BE2C (cell line): ENCODE measurements at regions not wholly inside any gene's neighbourhood (a gene's known extent, or its start where the extent isn't known, plus 50 kb on each side); places are given as distances from the start of the nearest gene placed in this dataset.

Source experiments
- DNase-seq: peaks from one replicate; pipeline ENCODE4 v3.0.0-alpha.2; 2020
- H3K27me3 ChIP-seq: fragments of 250-450 bp; sonication (Bioruptor Pico); 2 replicates; pipeline ENCODE4 v1.5.1; 2020; ENCODE audit warnings: mild to moderate bottlenecking
- H3K36me3 ChIP-seq: fragments of 250-450 bp; sonication (Bioruptor Pico); 2 replicates; pipeline ENCODE4 v1.5.1; 2020; ENCODE audit warnings: mild to moderate bottlenecking
- H3K4me1 ChIP-seq: fragments of 250-450 bp; sonication (Bioruptor Pico); 2 replicates; pipeline ENCODE4 v1.5.1; 2020
- H3K4me3 ChIP-seq: 2 replicates; pipeline ENCODE4 v1.5.1; 2011; ENCODE audit warnings: low read depth, low read length
- H3K9me3 ChIP-seq: fragments of 250-450 bp; sonication (Bioruptor Pico); 2 replicates; pipeline ENCODE4 v1.5.1; 2020
- CTCF ChIP-seq: IDR thresholded peaks from 2 replicates; pipeline ENCODE4 v1.5.1; 2012; ENCODE audit warnings: mild to moderate bottlenecking, low read depth, low read length

DNA sequence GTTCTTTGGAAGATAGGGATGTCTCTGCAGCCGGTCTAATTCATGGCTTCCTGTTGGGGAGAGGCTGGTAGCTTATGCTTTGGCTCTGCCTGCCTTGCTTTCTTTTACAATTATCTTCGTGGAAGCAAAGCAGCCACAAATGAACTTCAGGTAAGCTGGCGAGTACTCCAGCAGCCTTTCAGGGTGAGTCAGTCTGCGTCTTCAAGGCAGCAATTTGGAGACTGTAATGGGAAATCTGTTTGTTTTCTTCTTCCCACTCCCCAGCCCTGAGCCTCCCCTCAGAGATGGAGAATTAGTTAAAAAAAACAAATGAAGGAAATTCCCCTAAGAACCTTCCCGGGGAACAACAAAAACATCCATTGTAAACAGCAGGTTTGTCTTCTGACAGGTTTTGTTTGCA is 100.1 kb downstream of the PSAT1 start:
- Histone ChIP-seq H3K4me1 (peaks cover 13% of the 10 kb centered on the region), H3K4me3 (no peak overlapping the region), H3K36me3 (no peaks in the 10 kb centered on the region), H3K9me3 (peaks cover 2% of the 10 kb centered on the region; the same call in 1 of the 2 replicates), H3K27me3 (no peaks in the 10 kb centered on the region)
- no peak for TF ChIP-seq CTCF
- DNase-seq: no peak

DNA sequence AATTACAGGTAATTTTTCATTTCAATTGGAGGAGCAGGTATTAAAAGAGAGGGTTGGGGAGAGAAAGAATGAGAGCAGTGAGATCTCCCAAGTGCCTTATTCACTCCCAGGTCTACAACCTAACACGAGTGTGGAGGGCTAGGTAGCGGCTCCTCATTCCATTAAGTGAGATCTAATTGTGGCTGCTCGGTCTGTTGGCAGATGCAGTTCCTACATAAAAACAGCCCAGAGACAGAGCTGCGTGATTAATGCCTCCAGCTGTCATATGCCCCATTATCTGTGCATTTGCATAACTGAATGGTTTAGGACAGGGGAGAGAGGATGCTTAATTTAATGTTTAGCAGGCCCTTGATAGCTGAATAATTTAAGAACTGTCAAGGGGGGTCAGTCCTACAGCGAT is 100.5 kb downstream of the PSAT1 start:
- peaks cover 2% of the 10 kb centered on the region; the same call in 1 of the 2 replicates for H3K9me3 ChIP-seq

DNA sequence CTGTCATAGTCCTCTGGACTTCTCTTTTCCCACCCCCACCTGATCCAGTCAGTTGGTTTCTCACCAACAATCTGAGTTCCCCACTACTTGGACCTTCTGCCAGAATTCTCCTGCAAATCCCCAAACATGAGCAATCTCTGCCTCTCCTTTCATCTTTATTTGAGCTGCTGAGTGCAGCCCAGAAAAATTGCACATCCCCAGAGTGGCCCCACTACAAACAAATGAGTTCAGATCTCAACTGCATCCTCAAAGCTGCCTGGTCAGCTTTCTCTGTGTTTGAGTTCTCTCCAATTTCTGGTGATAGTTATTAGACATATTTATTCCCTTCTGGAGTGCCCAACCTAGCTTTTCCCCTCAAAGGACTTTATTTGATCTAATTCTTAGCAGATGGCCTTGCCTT is 102.2 kb downstream of the PSAT1 start:
- H3K36me3 ChIP-seq: no peaks in the 10 kb centered on the region
- no peaks in the 10 kb centered on the region for H3K27me3 ChIP-seq
- no peak for DNase-seq

More for the DNA sequence above, 100.5 kb downstream of the PSAT1 start:
- no peaks in the 10 kb centered on the region for H3K36me3 ChIP-seq
- H3K4me3 ChIP-seq: no peak overlapping the region
- no peaks in the 10 kb centered on the region for H3K27me3 ChIP-seq
- TF ChIP-seq CTCF: no peak
- DNase-seq: no peak
- peaks cover 13% of the 10 kb centered on the region for H3K4me1 ChIP-seq

GRCh38 chr9:78400496-78400895 is 103.6 kb downstream of the PSAT1 start:
- H3K36me3 ChIP-seq: no peaks in the 10 kb centered on the region
- DNase-seq: no peak
- H3K9me3 ChIP-seq: no peaks in the 10 kb centered on the region; the same call in 1 of the 2 replicates
- peaks cover 13% of the 10 kb centered on the region for H3K4me1 ChIP-seq
- no peak for TF ChIP-seq CTCF
- H3K27me3 ChIP-seq: no peaks in the 10 kb centered on the region
- H3K4me3 ChIP-seq: no peak overlapping the region

More for the DNA sequence above, 102.2 kb downstream of the PSAT1 start:
- no peak for TF ChIP-seq CTCF
- Histone ChIP-seq H3K9me3 (peaks cover 1% of the 10 kb centered on the region; the same call in 1 of the 2 replicates), H3K4me1 (peaks cover 13% of the 10 kb centered on the region), H3K4me3 (no peak overlapping the region)

DNA sequence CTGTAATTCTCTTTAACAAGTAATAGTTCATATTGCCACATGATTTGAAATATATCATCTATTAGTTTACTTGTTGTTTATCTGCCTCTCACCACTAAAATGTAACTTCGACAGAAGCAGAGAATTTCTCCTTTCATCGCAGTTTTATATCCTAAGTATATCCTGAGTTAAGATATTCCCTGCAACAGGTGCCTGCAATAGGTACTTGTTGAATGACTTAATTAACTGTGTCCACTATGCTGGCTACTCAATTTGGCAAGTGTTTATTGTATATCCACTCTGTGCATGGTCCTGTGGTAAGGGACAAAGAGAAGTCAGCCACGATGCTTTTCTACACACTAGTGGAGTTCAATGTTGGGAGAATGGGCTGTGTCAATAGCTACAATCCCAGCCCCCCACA is 108.5 kb downstream of the PSAT1 start:
- no peak for DNase-seq
- Histone ChIP-seq H3K36me3 (no peaks in the 10 kb centered on the region), H3K27me3 (no peaks in the 10 kb centered on the region), H3K4me1 (peaks cover 20% of the 10 kb centered on the region), H3K4me3 (no peak overlapping the region), H3K9me3 (no peaks in the 10 kb centered on the region)
- no peak for TF ChIP-seq CTCF

- H3K9me3 ChIP-seq: no peaks in the 10 kb centered on the region
- TF ChIP-seq CTCF: no peak
- DNase-seq: no peak
- H3K4me3 ChIP-seq: no peak overlapping the region
- peaks cover 20% of the 10 kb centered on the region for H3K4me1 ChIP-seq
- H3K27me3 ChIP-seq: no peaks in the 10 kb centered on the region
- no peaks in the 10 kb centered on the region for H3K36me3 ChIP-seq
Measured at GRCh38 chr9:78406146-78406545, 109.2 kb downstream of the PSAT1 start.
